ENCODE measurements at regions not wholly inside any gene's neighbourhood (a gene's known extent, or its start where the extent isn't known, plus 50 kb on each side); places are given as distances from the start of the nearest gene placed in this dataset.

GRCh38 chr2:56807861-56808260 is 624.1 kb downstream of the CCDC85A start:
- no peak overlapping the region for H3K27ac Mint-ChIP-seq
- no peaks in the 10 kb centered on the region for H3K27me3 Mint-ChIP-seq (ENCODE audit: insufficient read depth, low read depth)
- H3K4me3 Mint-ChIP-seq, result no peak overlapping the region
- H3K4me1 Mint-ChIP-seq, result no peaks in the 10 kb centered on the region
- no peaks in the 10 kb centered on the region for H3K9me3 ChIP-seq (ENCODE audit: low read depth)
- H4K20me1 ChIP-seq (ENCODE audit: low read depth), result no peaks in the 10 kb centered on the region
- H3K27me3 ChIP-seq, result no peaks in the 10 kb centered on the region
- H3K9me3 Mint-ChIP-seq, result no peaks in the 10 kb centered on the region
- no peak overlapping the region for H3K4me3 ChIP-seq
- H3K36me3 ChIP-seq, result no peaks in the 10 kb centered on the region
- H3K9ac ChIP-seq, result no peak overlapping the region
- TF ChIP-seq CTCF (IDR thresholded peaks at IDR 0.05) (no peak), EZH2phosphoT487 (IDR thresholded peaks at IDR 0.05) (no peak), EZH2 (IDR thresholded peaks at IDR 0.05) (no peak)
- H3F3A ChIP-seq (ENCODE audit: low read depth), result no peaks in the 10 kb centered on the region
- no peak overlapping the region for H2AFZ ChIP-seq (replicated peaks)
- H3K36me3 Mint-ChIP-seq, result no peaks in the 10 kb centered on the region
- H3K79me2 ChIP-seq (ENCODE audit: low read depth), result no peaks in the 10 kb centered on the region
- no peak overlapping the region for H3K27ac ChIP-seq
- no peak overlapping the region for H3K4me2 ChIP-seq
- no peak for DNase-seq (ENCODE audit: low spot score)
- H3K4me1 ChIP-seq, result no peaks in the 10 kb centered on the region

GRCh38 chr2:56811401-56811800 is 627.6 kb downstream of the CCDC85A start:
- H3K79me2 ChIP-seq (ENCODE audit: low read depth), result no peaks in the 10 kb centered on the region
- Mint-ChIP-seq H3K27ac (no peak overlapping the region), H3K27me3 (ENCODE audit: insufficient read depth, low read depth) (peaks cover 2% of the 10 kb centered on the region), H3K36me3 (no peaks in the 10 kb centered on the region), H3K9me3 (no peaks in the 10 kb centered on the region), H3K4me3 (no peak overlapping the region), H3K4me1 (no peaks in the 10 kb centered on the region)
- no peaks in the 10 kb centered on the region for H3K9me3 ChIP-seq (ENCODE audit: low read depth)
- TF ChIP-seq EZH2 (IDR thresholded peaks at IDR 0.05) (no peak), CTCF (IDR thresholded peaks at IDR 0.05) (no peak)
- H3K9ac ChIP-seq, result no peak overlapping the region
- H3K27me3 ChIP-seq, result no peaks in the 10 kb centered on the region
- H3K27ac ChIP-seq, result no peak overlapping the region
- H4K20me1 ChIP-seq (ENCODE audit: low read depth), result no peaks in the 10 kb centered on the region
- DNase-seq (ENCODE audit: low spot score), result no peak
- no peaks in the 10 kb centered on the region for H3F3A ChIP-seq (ENCODE audit: low read depth)
- no peak overlapping the region for H3K4me3 ChIP-seq
- H3K4me2 ChIP-seq, result no peak overlapping the region
- H2AFZ ChIP-seq (replicated peaks), result no peak overlapping the region
- H3K4me1 ChIP-seq, result no peaks in the 10 kb centered on the region
- H3K36me3 ChIP-seq, result no peaks in the 10 kb centered on the region

GRCh38 chr2:56812432-56812831 is 628.6 kb downstream of the CCDC85A start:
- H3K9me3 Mint-ChIP-seq, result no peaks in the 10 kb centered on the region
- Histone ChIP-seq H2AFZ (replicated peaks) (no peak overlapping the region), H3K79me2 (ENCODE audit: low read depth) (no peaks in the 10 kb centered on the region), H3K27me3 (no peaks in the 10 kb centered on the region), H3K9ac (no peak overlapping the region), H3K9me3 (ENCODE audit: low read depth) (no peaks in the 10 kb centered on the region), H3K4me2 (no peak overlapping the region), H3K4me1 (no peaks in the 10 kb centered on the region), H4K20me1 (ENCODE audit: low read depth) (no peaks in the 10 kb centered on the region), H3F3A (ENCODE audit: low read depth) (no peaks in the 10 kb centered on the region), H3K36me3 (no peaks in the 10 kb centered on the region), H3K27ac (no peak overlapping the region), H3K4me3 (no peak overlapping the region)
- peaks cover 2% of the 10 kb centered on the region for H3K27me3 Mint-ChIP-seq (ENCODE audit: insufficient read depth, low read depth)
- no peak for DNase-seq (ENCODE audit: low spot score)
- no peaks in the 10 kb centered on the region for H3K36me3 Mint-ChIP-seq
- no peak overlapping the region for H3K27ac Mint-ChIP-seq
- no peaks in the 10 kb centered on the region for H3K4me1 Mint-ChIP-seq
- H3K4me3 Mint-ChIP-seq, result no peak overlapping the region
- TF ChIP-seq EZH2 (IDR thresholded peaks at IDR 0.05) (no peak), EZH2phosphoT487 (IDR thresholded peaks at IDR 0.05) (no peak), CTCF (IDR thresholded peaks at IDR 0.05) (no peak)

- no peak overlapping the region for H2AFZ ChIP-seq (replicated peaks)
- no peak for DNase-seq (ENCODE audit: low spot score)
- Mint-ChIP-seq H3K4me3 (no peak overlapping the region), H3K27me3 (ENCODE audit: insufficient read depth, low read depth) (peaks cover 2% of the 10 kb centered on the region), H3K27ac (no peak overlapping the region), H3K36me3 (no peaks in the 10 kb centered on the region), H3K9me3 (no peaks in the 10 kb centered on the region), H3K4me1 (no peaks in the 10 kb centered on the region)
- H3K9ac ChIP-seq, result no peak overlapping the region
- no peak overlapping the region for H3K27ac ChIP-seq
- no peaks in the 10 kb centered on the region for H3K36me3 ChIP-seq
- H3K9me3 ChIP-seq (ENCODE audit: low read depth), result no peaks in the 10 kb centered on the region
- H3K4me2 ChIP-seq, result no peak overlapping the region
- no peak overlapping the region for H3K4me3 ChIP-seq
- H3K4me1 ChIP-seq, result no peaks in the 10 kb centered on the region
- H3K27me3 ChIP-seq, result no peaks in the 10 kb centered on the region
- TF ChIP-seq EZH2 (IDR thresholded peaks at IDR 0.05) (no peak), EZH2phosphoT487 (IDR thresholded peaks at IDR 0.05) (no peak), CTCF (IDR thresholded peaks at IDR 0.05) (no peak)
- H3K79me2 ChIP-seq (ENCODE audit: low read depth), result no peaks in the 10 kb centered on the region
- no peaks in the 10 kb centered on the region for H3F3A ChIP-seq (ENCODE audit: low read depth)
- no peaks in the 10 kb centered on the region for H4K20me1 ChIP-seq (ENCODE audit: low read depth)
Observed at GRCh38 chr2:56813490-56813889, 629.7 kb downstream of the CCDC85A start.
